ENCODE measurements at regions not wholly inside any gene's neighbourhood (a gene's known extent, or its start where the extent isn't known, plus 50 kb on each side); places are given as distances from the start of the nearest gene placed in this dataset.

DNA sequence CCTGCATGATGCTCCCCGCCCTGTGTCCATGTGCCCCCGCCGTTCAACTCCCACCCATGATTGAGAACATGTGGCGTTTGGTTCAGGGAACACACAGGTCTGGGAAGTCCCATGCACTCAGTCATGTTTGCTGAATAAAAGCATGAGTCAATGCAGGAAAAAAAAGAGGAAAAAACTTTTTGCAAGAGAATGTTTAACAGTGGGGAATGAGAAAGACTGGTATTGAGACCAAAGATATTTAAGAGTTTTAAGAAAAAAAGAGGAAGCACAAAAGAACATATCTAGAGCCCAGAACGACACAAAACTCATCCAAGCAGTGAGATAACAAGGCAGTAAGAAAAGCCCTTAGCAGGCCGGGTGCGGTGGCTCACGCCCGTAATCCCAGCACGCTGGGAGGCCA lies 279.2 kb upstream of the THSD7B start:
- TF ChIP-seq, protein P1, sequence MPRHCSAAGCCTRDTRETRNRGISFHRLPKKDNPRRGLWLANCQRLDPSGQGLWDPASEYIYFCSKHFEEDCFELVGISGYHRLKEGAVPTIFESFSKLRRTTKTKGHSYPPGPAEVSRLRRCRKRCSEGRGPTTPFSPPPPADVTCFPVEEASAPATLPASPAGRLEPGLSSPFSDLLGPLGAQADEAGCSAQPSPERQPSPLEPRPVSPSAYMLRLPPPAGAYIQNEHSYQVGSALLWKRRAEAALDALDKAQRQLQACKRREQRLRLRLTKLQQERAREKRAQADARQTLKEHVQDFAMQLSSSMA (CRISPR knock-in tag; IDR thresholded peaks at IDR 0.05): no peak
- no peak for TF ChIP-seq FOXK2 (conservative IDR thresholded peaks at IDR 0.05 in 1 of 2, IDR thresholded peaks at IDR 0.05 in 1 of 2; ENCODE audit: low read depth in 2 of 2)
- TF ChIP-seq POLR2AphosphoS5 (IDR thresholded peaks at IDR 0.05; ENCODE audit: control insufficient read depth, insufficient read depth, low read depth, low read length): no peak
- TF ChIP-seq MTA3 (IDR thresholded peaks at IDR 0.05; ENCODE audit: borderline replicate concordance): no peak
- TF ChIP-seq, protein P2, sequence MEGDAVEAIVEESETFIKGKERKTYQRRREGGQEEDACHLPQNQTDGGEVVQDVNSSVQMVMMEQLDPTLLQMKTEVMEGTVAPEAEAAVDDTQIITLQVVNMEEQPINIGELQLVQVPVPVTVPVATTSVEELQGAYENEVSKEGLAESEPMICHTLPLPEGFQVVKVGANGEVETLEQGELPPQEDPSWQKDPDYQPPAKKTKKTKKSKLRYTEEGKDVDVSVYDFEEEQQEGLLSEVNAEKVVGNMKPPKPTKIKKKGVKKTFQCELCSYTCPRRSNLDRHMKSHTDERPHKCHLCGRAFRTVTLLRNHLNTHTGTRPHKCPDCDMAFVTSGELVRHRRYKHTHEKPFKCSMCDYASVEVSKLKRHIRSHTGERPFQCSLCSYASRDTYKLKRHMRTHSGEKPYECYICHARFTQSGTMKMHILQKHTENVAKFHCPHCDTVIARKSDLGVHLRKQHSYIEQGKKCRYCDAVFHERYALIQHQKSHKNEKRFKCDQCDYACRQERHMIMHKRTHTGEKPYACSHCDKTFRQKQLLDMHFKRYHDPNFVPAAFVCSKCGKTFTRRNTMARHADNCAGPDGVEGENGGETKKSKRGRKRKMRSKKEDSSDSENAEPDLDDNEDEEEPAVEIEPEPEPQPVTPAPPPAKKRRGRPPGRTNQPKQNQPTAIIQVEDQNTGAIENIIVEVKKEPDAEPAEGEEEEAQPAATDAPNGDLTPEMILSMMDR (IDR thresholded peaks at IDR 0.05 in 2 of 3, conservative IDR thresholded peaks at IDR 0.05 in 1 of 3; ENCODE audit: insufficient read depth in 2 of 3, low read depth in 1 of 3, low read length in 3 of 3): no peak
- TF ChIP-seq ILK (tag; IDR thresholded peaks at IDR 0.05; ENCODE audit: borderline replicate concordance, low read depth): no peak
- TF ChIP-seq, protein P3, sequence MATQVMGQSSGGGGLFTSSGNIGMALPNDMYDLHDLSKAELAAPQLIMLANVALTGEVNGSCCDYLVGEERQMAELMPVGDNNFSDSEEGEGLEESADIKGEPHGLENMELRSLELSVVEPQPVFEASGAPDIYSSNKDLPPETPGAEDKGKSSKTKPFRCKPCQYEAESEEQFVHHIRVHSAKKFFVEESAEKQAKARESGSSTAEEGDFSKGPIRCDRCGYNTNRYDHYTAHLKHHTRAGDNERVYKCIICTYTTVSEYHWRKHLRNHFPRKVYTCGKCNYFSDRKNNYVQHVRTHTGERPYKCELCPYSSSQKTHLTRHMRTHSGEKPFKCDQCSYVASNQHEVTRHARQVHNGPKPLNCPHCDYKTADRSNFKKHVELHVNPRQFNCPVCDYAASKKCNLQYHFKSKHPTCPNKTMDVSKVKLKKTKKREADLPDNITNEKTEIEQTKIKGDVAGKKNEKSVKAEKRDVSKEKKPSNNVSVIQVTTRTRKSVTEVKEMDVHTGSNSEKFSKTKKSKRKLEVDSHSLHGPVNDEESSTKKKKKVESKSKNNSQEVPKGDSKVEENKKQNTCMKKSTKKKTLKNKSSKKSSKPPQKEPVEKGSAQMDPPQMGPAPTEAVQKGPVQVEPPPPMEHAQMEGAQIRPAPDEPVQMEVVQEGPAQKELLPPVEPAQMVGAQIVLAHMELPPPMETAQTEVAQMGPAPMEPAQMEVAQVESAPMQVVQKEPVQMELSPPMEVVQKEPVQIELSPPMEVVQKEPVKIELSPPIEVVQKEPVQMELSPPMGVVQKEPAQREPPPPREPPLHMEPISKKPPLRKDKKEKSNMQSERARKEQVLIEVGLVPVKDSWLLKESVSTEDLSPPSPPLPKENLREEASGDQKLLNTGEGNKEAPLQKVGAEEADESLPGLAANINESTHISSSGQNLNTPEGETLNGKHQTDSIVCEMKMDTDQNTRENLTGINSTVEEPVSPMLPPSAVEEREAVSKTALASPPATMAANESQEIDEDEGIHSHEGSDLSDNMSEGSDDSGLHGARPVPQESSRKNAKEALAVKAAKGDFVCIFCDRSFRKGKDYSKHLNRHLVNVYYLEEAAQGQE (IDR thresholded peaks at IDR 0.05; ENCODE audit: borderline replicate concordance): no peak
- TF ChIP-seq, protein P3 (CRISPR knock-in tag; IDR thresholded peaks at IDR 0.05; ENCODE audit: low read depth): no peak
- no peak for TF ChIP-seq PTBP1 (IDR thresholded peaks at IDR 0.05; ENCODE audit: low read depth, low read length)
- no peak for TF ChIP-seq SREBF2 (CRISPR knock-in tag; IDR thresholded peaks at IDR 0.05)
- no peak for TF ChIP-seq ELF4 (CRISPR knock-in tag; IDR thresholded peaks at IDR 0.05)
- TF ChIP-seq ARID1B (IDR thresholded peaks at IDR 0.05): no peak
- TF ChIP-seq LEF1 (IDR thresholded peaks at IDR 0.05): no peak
- TF ChIP-seq BRF1 (IDR thresholded peaks at IDR 0.05; ENCODE audit: borderline replicate concordance, extremely low read depth, insufficient read length): no peak
- no peak for TF ChIP-seq ZNF133 (CRISPR knock-in tag; IDR thresholded peaks at IDR 0.05)
